ENCODE measurements at regions not wholly inside any gene's neighbourhood (a gene's known extent, or its start where the extent isn't known, plus 50 kb on each side); places are given as distances from the start of the nearest gene placed in this dataset.

- H3K4me1 ChIP-seq = no peaks in the 10 kb centered on the region
- no peaks in the 10 kb centered on the region for H3K9me3 ChIP-seq
- TF ChIP-seq EP300 (IDR thresholded peaks at IDR 0.05) (no peak), POLR2AphosphoS5 (IDR thresholded peaks at IDR 0.05) (no peak), POLR2A (IDR thresholded peaks at IDR 0.05) (no peak), CTCF (IDR thresholded peaks at IDR 0.05) (no peak)
- no peak for ATAC-seq
- H3K27me3 ChIP-seq = no peaks in the 10 kb centered on the region
- no peak overlapping the region for H3K27ac ChIP-seq
- H3K36me3 ChIP-seq = no peaks in the 10 kb centered on the region
- no peak overlapping the region for H3K4me3 ChIP-seq
- WGBS, 2 donors (ENCODE audit: low coverage in 1 of 2) = 74 to 78% methylated on average over 6 of the region's 7 CpGs
Observed at GRCh38 chr7:91556956-91557650, 292.9 kb downstream of the FZD1 start.

- Histone ChIP-seq H3K4me3 (no peak overlapping the region), H3K9me3 (no peaks in the 10 kb centered on the region), H3K4me1 (no peaks in the 10 kb centered on the region), H3K36me3 (no peaks in the 10 kb centered on the region), H3K27me3 (no peaks in the 10 kb centered on the region), H3K27ac (no peak overlapping the region)
- 49 to 64% methylated on average over 8 of the region's 8 CpGs for whole genome bisulfite sequencing, 2 donors (ENCODE audit: low coverage in 1 of 2)
- no peak for ATAC-seq
- no peak for TF ChIP-seq EP300 (IDR thresholded peaks at IDR 0.05)
- no peak for TF ChIP-seq POLR2AphosphoS5 (IDR thresholded peaks at IDR 0.05)
- TF ChIP-seq POLR2A (IDR thresholded peaks at IDR 0.05) = no peak
Observed at GRCh38 chr7:91557789-91558404, 293.7 kb downstream of the FZD1 start.

GRCh38 chr7:91559947-91560346 is 295.7 kb downstream of the FZD1 start:
- 84 to 100% methylated on average over 2 of the region's 2 CpGs for WGBS, 2 donors (ENCODE audit: low coverage in 1 of 2)
- TF ChIP-seq POLR2A (IDR thresholded peaks at IDR 0.05) = no peak
- no peak for TF ChIP-seq POLR2AphosphoS5 (IDR thresholded peaks at IDR 0.05)
- TF ChIP-seq CTCF (IDR thresholded peaks at IDR 0.05) = no peak
- TF ChIP-seq EP300 (IDR thresholded peaks at IDR 0.05) = no peak
- Histone ChIP-seq H3K4me3 (no peak overlapping the region), H3K27me3 (no peaks in the 10 kb centered on the region), H3K27ac (no peak overlapping the region), H3K36me3 (no peaks in the 10 kb centered on the region), H3K9me3 (no peaks in the 10 kb centered on the region), H3K4me1 (no peaks in the 10 kb centered on the region)
- ATAC-seq = no peak

GRCh38 chr7:91564101-91564500 is 299.9 kb downstream of the FZD1 start:
- WGBS, 2 donors (ENCODE audit: low coverage in 1 of 2) = 91 to 100% methylated on average over 1 of the region's 1 CpG
- no peak for ATAC-seq
- Histone ChIP-seq H3K4me3 (no peak overlapping the region), H3K27me3 (no peaks in the 10 kb centered on the region), H3K27ac (no peak overlapping the region), H3K4me1 (peaks cover 0 to 24% (median 0%) of the 10 kb centered on the region in 3 donors), H3K36me3 (no peaks in the 10 kb centered on the region), H3K9me3 (no peaks in the 10 kb centered on the region)
- no peak for TF ChIP-seq POLR2AphosphoS5 (IDR thresholded peaks at IDR 0.05)
- TF ChIP-seq EP300 (IDR thresholded peaks at IDR 0.05) = no peak
- TF ChIP-seq CTCF (IDR thresholded peaks at IDR 0.05) = no peak

GRCh38 chr7:91564541-91564940 is 300.3 kb downstream of the FZD1 start:
- peaks cover 0 to 24% (median 0%) of the 10 kb centered on the region in 3 donors for H3K4me1 ChIP-seq
- H3K27ac ChIP-seq = no peak overlapping the region
- H3K36me3 ChIP-seq = no peaks in the 10 kb centered on the region
- no peaks in the 10 kb centered on the region for H3K9me3 ChIP-seq
- WGBS, 2 donors (ENCODE audit: low coverage in 1 of 2) = 92% methylated on average over 1 of the region's 1 CpG; no CpG with 5 or more reads in 1 of the 2 donors
- ATAC-seq = no peak
- no peaks in the 10 kb centered on the region for H3K27me3 ChIP-seq
- H3K4me3 ChIP-seq = no peak overlapping the region
- TF ChIP-seq POLR2A (IDR thresholded peaks at IDR 0.05) (no peak), CTCF (IDR thresholded peaks at IDR 0.05) (no peak), EP300 (IDR thresholded peaks at IDR 0.05) (no peak)

Measured in gastroesophageal sphincter (tissue), 4 donors.